A673 (cell line): ENCODE measurements at regions not wholly inside any gene's neighbourhood (a gene's known extent, or its start where the extent isn't known, plus 50 kb on each side); places are given as distances from the start of the nearest gene placed in this dataset.

ENCODE experiments used
- BruUV-seq: library from RNA; stranded (reverse); fragments of 400-500 nt; replicated peaks from 2 replicates; lab custom pipeline; 2021; lab: Mats Ljungman, UMichigan
- CTCF ChIA-PET: fragments of 300-600 bp; sonication (Branson Sonifier 250); formaldehyde crosslinking; loops from one replicate; lab custom pipeline; 2022; ENCODE audit warnings: antibody characterized with exemption; lab: Charles Lee
- POLR2A ChIA-PET: fragments of 300-600 bp; sonication (Branson Sonifier 250); formaldehyde crosslinking; loops from one replicate; lab custom pipeline; 2022; ENCODE audit warnings: antibody characterized with exemption; ENCODE audit not compliant: low non-redundant PET; lab: Charles Lee
- DNase-seq: peaks from one replicate; pipeline ENCODE4 v3.0.0-alpha.2; 2015; ENCODE audit warnings: low spot score
- H3K27ac ChIP-seq: fragments of 200-600 bp; sonication (generic); 2 replicates; pipeline ENCODE4 v1.5.1; 2016; ENCODE audit warnings: mixed run types, low read depth, mild to moderate bottlenecking, mixed read lengths, antibody characterized with exemption, low read length; ENCODE audit not compliant: poor library complexity, severe bottlenecking
- H3K27me3 ChIP-seq: fragments of 200-600 bp; sonication (generic); replicated peaks from 2 replicates; pipeline ENCODE4 v1.6.1; 2017; ENCODE audit warnings: mixed run types, low read depth, mild to moderate bottlenecking, mixed read lengths, antibody characterized with exemption, low read length; ENCODE audit not compliant: insufficient read depth, poor library complexity
- H3K36me3 ChIP-seq: fragments of 200-600 bp; sonication (generic); 2 replicates; pipeline ENCODE4 v1.6.1; 2016; ENCODE audit warnings: mixed run types, mild to moderate bottlenecking, mixed read lengths, antibody characterized with exemption, low read length; ENCODE audit not compliant: insufficient read depth, poor library complexity, severe bottlenecking
- H3K4me1 ChIP-seq: fragments of 200-600 bp; sonication (generic); 2 replicates; pipeline ENCODE4 v1.6.1; 2017; ENCODE audit warnings: mixed run types, mild to moderate bottlenecking, mixed read lengths, antibody characterized with exemption, low read length; ENCODE audit not compliant: insufficient read depth, poor library complexity, severe bottlenecking
- H3K4me3 ChIP-seq: fragments of 200-600 bp; sonication (generic); 2 replicates; pipeline ENCODE4 v1.5.1; 2016; ENCODE audit warnings: low read depth, mixed run types, mild to moderate bottlenecking, mixed read lengths, low read length; ENCODE audit not compliant: poor library complexity, severe bottlenecking
- H3K9me3 ChIP-seq: fragments of 200-600 bp; sonication (generic); 2 replicates; pipeline ENCODE4 v1.6.1; 2016; ENCODE audit warnings: mixed run types, low read depth, mild to moderate bottlenecking, mixed read lengths, antibody characterized with exemption, low read length; ENCODE audit not compliant: poor library complexity, severe bottlenecking
- CTCF ChIP-seq: fragments of 300-800, 200-600 bp; sonication (generic); conservative IDR thresholded peaks from 2 replicates; pipeline ENCODE4 v1.5.1; 2017; ENCODE audit warnings: low read depth, mild to moderate bottlenecking, antibody characterized with exemption, low read length, moderate library complexity, mixed read lengths
- EZH2 ChIP-seq: fragments of 200-600 bp; sonication (generic); IDR thresholded peaks from 2 replicates; pipeline ENCODE4 v1.6.1; 2017; ENCODE audit warnings: borderline replicate concordance, low read depth, mild to moderate bottlenecking, mixed read lengths, antibody characterized with exemption, low read length; ENCODE audit not compliant: poor library complexity, severe bottlenecking
- intact Hi-C: fragments of 100-400 bp; cut with micrococcal nuclease; formaldehyde crosslinking; loops from one replicate; pipeline ENCODE4 v1.10.0; 2022; ENCODE audit not compliant: unreplicated experiment

- Histone ChIP-seq H3K4me1 (no peaks in the 10 kb centered on the region), H3K27ac (no peak overlapping the region), H3K27me3 (peaks cover 4% of the 10 kb centered on the region), H3K36me3 (no peaks in the 10 kb centered on the region), H3K9me3 (no peaks in the 10 kb centered on the region), H3K4me3 (no peak overlapping the region)
- TF ChIP-seq EZH2 (no peak), CTCF (no peak)
- BruUV-seq = no TSS peak
- no peak for DNase-seq
- CTCF ChIA-PET = no interaction called here
- intact Hi-C loops = no loop called here
- POLR2A ChIA-PET = no interaction called here
Observed at GRCh38 chr5:158027806-158028775, 169.1 kb upstream of the CLINT1 start.

GRCh38 chr5:158026304-158027031 lies 167.5 kb upstream of the CLINT1 start:
- intact Hi-C loops = no loop called here

GRCh38 chr5:158023266-158023665 lies 164.3 kb upstream of the CLINT1 start:
- no TSS peak for BruUV-seq

More at GRCh38 chr5:158026304-158027031, 167.5 kb upstream of the CLINT1 start:
- Histone ChIP-seq H3K4me1 (no peaks in the 10 kb centered on the region), H3K4me3 (no peak overlapping the region), H3K27ac (no peak overlapping the region), H3K9me3 (no peaks in the 10 kb centered on the region), H3K36me3 (no peaks in the 10 kb centered on the region), H3K27me3 (peaks cover 4% of the 10 kb centered on the region)
- BruUV-seq = no TSS peak
- DNase-seq = no peak
- TF ChIP-seq EZH2 (no peak), CTCF (no peak)
- ChIA-PET POLR2A (no interaction called here), CTCF (no interaction called here)

More at GRCh38 chr5:158023266-158023665, 164.3 kb upstream of the CLINT1 start:
- H3K4me3 ChIP-seq = no peak overlapping the region
- no peaks in the 10 kb centered on the region for H3K9me3 ChIP-seq
- H3K36me3 ChIP-seq = no peaks in the 10 kb centered on the region
- H3K27me3 ChIP-seq = no peaks in the 10 kb centered on the region
- H3K4me1 ChIP-seq = no peaks in the 10 kb centered on the region
- H3K27ac ChIP-seq = no peak overlapping the region
- intact Hi-C loops = no loop called here
- no peak for DNase-seq
- ChIA-PET CTCF (no interaction called here), POLR2A (no interaction called here)
- TF ChIP-seq EZH2 (no peak), CTCF (no peak)
